GM18498 (cell line): ENCODE measurements at regions not wholly inside any gene's neighbourhood (a gene's known extent, or its start where the extent isn't known, plus 50 kb on each side); places are given as distances from the start of the nearest gene placed in this dataset.

Experiments
- ATAC-seq: cut with Tn5 transposase; IDR thresholded peaks from one replicate; pipeline ENCODE4 v1.9.1; 2021; ENCODE audit warnings: mild to moderate bottlenecking, moderate library complexity; ENCODE audit not compliant: unreplicated experiment

GRCh38 chr2:128467321-128467969, 148.8 kb upstream of the HS6ST1 start:
- ATAC-seq = no peak

- ATAC-seq = no peak
Measured at GRCh38 chr2:128468186-128468920, 149.7 kb upstream of the HS6ST1 start.

- no peak for ATAC-seq
Measured at GRCh38 chr2:128469203-128469602, 150.5 kb upstream of the HS6ST1 start.

- ATAC-seq = no peak
Measured at GRCh38 chr2:128469875-128470274, 151.2 kb upstream of the HS6ST1 start.

GRCh38 chr2:128472789-128473174, 154.1 kb upstream of the HS6ST1 start:
- ATAC-seq = peak; percentile 41

- peak; percentile 72 for ATAC-seq
Measured at GRCh38 chr2:128473175-128474035, 154.7 kb upstream of the HS6ST1 start.

GRCh38 chr2:128474036-128474955, 155.6 kb upstream of the HS6ST1 start:
- ATAC-seq = no peak

- ATAC-seq = no peak
Measured at GRCh38 chr2:128474962-128475361, 156.3 kb upstream of the HS6ST1 start.

- ATAC-seq = no peak
Measured at GRCh38 chr2:128475427-128476211, 157.0 kb upstream of the HS6ST1 start.

GRCh38 chr2:128477026-128477820, 158.6 kb upstream of the HS6ST1 start:
- no peak for ATAC-seq

GRCh38 chr2:128477891-128478290, 159.2 kb upstream of the HS6ST1 start:
- ATAC-seq = no peak

GRCh38 chr2:128485761-128486639, 167.3 kb upstream of the HS6ST1 start:
- ATAC-seq = no peak

- no peak for ATAC-seq
Measured at GRCh38 chr2:128486640-128487375, 168.1 kb upstream of the HS6ST1 start.

- no peak for ATAC-seq
Measured at GRCh38 chr2:128487650-128488387, 169.2 kb upstream of the HS6ST1 start.

GRCh38 chr2:128488434-128488833, 169.8 kb upstream of the HS6ST1 start:
- ATAC-seq = no peak

GRCh38 chr2:128489526-128490273, 171.0 kb upstream of the HS6ST1 start:
- ATAC-seq = no peak
